ENCODE measurements at regions not wholly inside any gene's neighbourhood (a gene's known extent, or its start where the extent isn't known, plus 50 kb on each side); places are given as distances from the start of the nearest gene placed in this dataset.

DNA sequence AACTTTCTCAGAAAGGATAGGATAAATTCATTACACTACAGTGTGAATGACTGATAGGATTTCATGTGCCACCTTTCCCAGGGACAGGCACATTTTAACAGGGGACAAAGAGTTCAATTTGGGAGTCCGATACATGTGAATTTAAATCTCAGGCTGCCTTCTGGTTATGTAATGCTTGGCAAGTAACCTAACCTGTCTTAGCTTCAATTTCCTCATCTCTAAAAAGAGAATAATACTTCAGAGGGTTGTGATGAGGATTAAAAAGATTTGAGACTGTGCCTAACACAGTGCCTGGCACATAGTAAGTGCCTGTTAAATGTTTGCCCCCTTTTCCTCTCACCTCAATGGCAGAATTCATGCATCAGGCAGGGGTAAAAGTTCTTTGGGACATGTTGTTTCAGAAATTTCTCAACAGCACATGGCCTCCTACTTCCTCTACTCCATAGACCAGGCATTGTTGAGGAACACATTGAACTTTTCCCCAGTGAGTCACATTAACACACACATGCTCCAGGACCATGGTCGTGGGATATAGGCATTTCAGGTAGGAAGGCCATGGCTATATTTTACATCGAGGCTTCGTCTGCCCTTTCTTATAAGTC is 94.6 kb upstream of the EGFLAM start:
- CTCF ChIA-PET, result no interaction called here
- Histone ChIP-seq H3K27me3 (ENCODE audit: insufficient read depth, low read length) (peaks cover 37% of the 10 kb centered on the region), H2AFZ (ENCODE audit: low read depth, low read length, poor library complexity, severe bottlenecking) (no peak overlapping the region), H4K20me1 (ENCODE audit: insufficient read depth) (no peaks in the 10 kb centered on the region), H3K9ac (ENCODE audit: low read length) (no peak overlapping the region), H3K9me3 (ENCODE audit: control insufficient read depth in 1 of 2, insufficient read depth in 1 of 2, low read depth in 1 of 2, low read length in 2 of 2) (no peaks in the 10 kb centered on the region), H3K4me1 (ENCODE audit: control insufficient read depth in 1 of 2, insufficient read depth in 2 of 2, low read length in 2 of 2) (no peaks in the 10 kb centered on the region), H3K4me2 (ENCODE audit: low read length) (no peak overlapping the region), H3K4me3 (replicated peaks in 1 of 2; ENCODE audit: low read depth in 1 of 2, low read length in 2 of 2) (no peak overlapping the region), H3K36me3 (ENCODE audit: control insufficient read depth in 1 of 2, insufficient read depth in 2 of 2, low read length in 2 of 2) (no peaks in the 10 kb centered on the region), H3K27ac (ENCODE audit: low read depth, low read length) (no peak overlapping the region), H3K79me2 (ENCODE audit: insufficient read depth, low read length) (no peaks in the 10 kb centered on the region), H3K9me2 (ENCODE audit: insufficient read depth) (no peaks in the 10 kb centered on the region)
- TF ChIP-seq CEBPB (IDR thresholded peaks at IDR 0.05; ENCODE audit: low read depth) (no peak), EZH2phosphoT487 (IDR thresholded peaks at IDR 0.05; ENCODE audit: borderline replicate concordance) (no peak)
- TF ChIP-seq, protein P1, sequence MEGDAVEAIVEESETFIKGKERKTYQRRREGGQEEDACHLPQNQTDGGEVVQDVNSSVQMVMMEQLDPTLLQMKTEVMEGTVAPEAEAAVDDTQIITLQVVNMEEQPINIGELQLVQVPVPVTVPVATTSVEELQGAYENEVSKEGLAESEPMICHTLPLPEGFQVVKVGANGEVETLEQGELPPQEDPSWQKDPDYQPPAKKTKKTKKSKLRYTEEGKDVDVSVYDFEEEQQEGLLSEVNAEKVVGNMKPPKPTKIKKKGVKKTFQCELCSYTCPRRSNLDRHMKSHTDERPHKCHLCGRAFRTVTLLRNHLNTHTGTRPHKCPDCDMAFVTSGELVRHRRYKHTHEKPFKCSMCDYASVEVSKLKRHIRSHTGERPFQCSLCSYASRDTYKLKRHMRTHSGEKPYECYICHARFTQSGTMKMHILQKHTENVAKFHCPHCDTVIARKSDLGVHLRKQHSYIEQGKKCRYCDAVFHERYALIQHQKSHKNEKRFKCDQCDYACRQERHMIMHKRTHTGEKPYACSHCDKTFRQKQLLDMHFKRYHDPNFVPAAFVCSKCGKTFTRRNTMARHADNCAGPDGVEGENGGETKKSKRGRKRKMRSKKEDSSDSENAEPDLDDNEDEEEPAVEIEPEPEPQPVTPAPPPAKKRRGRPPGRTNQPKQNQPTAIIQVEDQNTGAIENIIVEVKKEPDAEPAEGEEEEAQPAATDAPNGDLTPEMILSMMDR (IDR thresholded peaks at IDR 0.05 in 2 of 3, conservative IDR thresholded peaks at IDR 0.05 in 1 of 3; ENCODE audit: borderline replicate concordance in 1 of 3, insufficient read depth in 1 of 3, low read depth in 2 of 3, low read length in 2 of 3), result no peak
- no peak for ATAC-seq
- DNase-seq (ENCODE audit: low read depth, low spot score), result no peak
- intact Hi-C loops (cut with micrococcal nuclease), result no loop called here
- no TSS peak for BruUV-seq (replicated peaks)
- RAD21 ChIA-PET (ENCODE audit: low non-redundant PET in 1 of 2, low total read pairs in 2 of 2, uncharacterized antibody in 2 of 2, unreplicated experiment in 2 of 2), result no interaction called here
- POLR2A ChIA-PET, result no interaction called here

DNA sequence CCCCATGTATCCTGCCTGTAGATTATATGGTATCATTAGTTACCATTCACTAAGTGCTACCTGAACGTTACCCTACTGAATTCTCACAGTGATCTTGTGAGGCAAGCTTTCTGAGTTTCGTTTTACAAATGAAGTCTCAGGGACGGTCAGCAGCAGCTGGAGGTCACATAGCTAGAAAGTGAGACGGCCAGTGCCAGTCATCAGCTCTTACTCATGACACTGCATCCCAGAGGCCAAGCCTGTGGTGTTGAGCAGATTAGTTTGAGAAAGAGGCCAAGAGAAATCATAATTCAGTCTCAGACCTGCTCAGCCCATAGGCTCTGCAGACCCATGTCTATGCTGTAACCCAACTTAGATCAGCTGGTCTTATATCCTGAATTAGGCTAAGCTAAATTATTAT is 95.7 kb upstream of the EGFLAM start:
- Histone ChIP-seq H3K36me3 (ENCODE audit: control insufficient read depth in 1 of 2, insufficient read depth in 2 of 2, low read length in 2 of 2) (no peaks in the 10 kb centered on the region), H3K9me2 (ENCODE audit: insufficient read depth) (no peaks in the 10 kb centered on the region), H3K27me3 (ENCODE audit: insufficient read depth, low read length) (peaks cover 37% of the 10 kb centered on the region), H2AFZ (ENCODE audit: low read depth, low read length, poor library complexity, severe bottlenecking) (no peak overlapping the region), H3K4me1 (ENCODE audit: control insufficient read depth in 1 of 2, insufficient read depth in 2 of 2, low read length in 2 of 2) (no peaks in the 10 kb centered on the region), H3K4me3 (replicated peaks in 1 of 2; ENCODE audit: low read depth in 1 of 2, low read length in 2 of 2) (no peak overlapping the region), H4K20me1 (ENCODE audit: insufficient read depth) (no peaks in the 10 kb centered on the region), H3K4me2 (ENCODE audit: low read length) (no peak overlapping the region), H3K9ac (ENCODE audit: low read length) (no peak overlapping the region), H3K27ac (ENCODE audit: low read depth, low read length) (no peak overlapping the region), H3K9me3 (ENCODE audit: control insufficient read depth in 1 of 2, insufficient read depth in 1 of 2, low read depth in 1 of 2, low read length in 2 of 2) (no peaks in the 10 kb centered on the region), H3K79me2 (ENCODE audit: insufficient read depth, low read length) (no peaks in the 10 kb centered on the region)
- CTCF ChIA-PET, result no interaction called here
- no TSS peak for BruUV-seq (replicated peaks)
- ATAC-seq, result no peak
- intact Hi-C loops (cut with micrococcal nuclease), result no loop called here
- RAD21 ChIA-PET (ENCODE audit: low non-redundant PET in 1 of 2, low total read pairs in 2 of 2, uncharacterized antibody in 2 of 2, unreplicated experiment in 2 of 2), result no interaction called here
- POLR2A ChIA-PET, result no interaction called here
- no peak for TF ChIP-seq SRF (IDR thresholded peaks at IDR 0.05; ENCODE audit: low read depth)
- no peak for TF ChIP-seq EGR1 (IDR thresholded peaks at IDR 0.05; ENCODE audit: low read depth)
- TF ChIP-seq, protein P2, sequence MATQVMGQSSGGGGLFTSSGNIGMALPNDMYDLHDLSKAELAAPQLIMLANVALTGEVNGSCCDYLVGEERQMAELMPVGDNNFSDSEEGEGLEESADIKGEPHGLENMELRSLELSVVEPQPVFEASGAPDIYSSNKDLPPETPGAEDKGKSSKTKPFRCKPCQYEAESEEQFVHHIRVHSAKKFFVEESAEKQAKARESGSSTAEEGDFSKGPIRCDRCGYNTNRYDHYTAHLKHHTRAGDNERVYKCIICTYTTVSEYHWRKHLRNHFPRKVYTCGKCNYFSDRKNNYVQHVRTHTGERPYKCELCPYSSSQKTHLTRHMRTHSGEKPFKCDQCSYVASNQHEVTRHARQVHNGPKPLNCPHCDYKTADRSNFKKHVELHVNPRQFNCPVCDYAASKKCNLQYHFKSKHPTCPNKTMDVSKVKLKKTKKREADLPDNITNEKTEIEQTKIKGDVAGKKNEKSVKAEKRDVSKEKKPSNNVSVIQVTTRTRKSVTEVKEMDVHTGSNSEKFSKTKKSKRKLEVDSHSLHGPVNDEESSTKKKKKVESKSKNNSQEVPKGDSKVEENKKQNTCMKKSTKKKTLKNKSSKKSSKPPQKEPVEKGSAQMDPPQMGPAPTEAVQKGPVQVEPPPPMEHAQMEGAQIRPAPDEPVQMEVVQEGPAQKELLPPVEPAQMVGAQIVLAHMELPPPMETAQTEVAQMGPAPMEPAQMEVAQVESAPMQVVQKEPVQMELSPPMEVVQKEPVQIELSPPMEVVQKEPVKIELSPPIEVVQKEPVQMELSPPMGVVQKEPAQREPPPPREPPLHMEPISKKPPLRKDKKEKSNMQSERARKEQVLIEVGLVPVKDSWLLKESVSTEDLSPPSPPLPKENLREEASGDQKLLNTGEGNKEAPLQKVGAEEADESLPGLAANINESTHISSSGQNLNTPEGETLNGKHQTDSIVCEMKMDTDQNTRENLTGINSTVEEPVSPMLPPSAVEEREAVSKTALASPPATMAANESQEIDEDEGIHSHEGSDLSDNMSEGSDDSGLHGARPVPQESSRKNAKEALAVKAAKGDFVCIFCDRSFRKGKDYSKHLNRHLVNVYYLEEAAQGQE (IDR thresholded peaks at IDR 0.05; ENCODE audit: low read depth), result no peak
- TF ChIP-seq, protein P3, sequence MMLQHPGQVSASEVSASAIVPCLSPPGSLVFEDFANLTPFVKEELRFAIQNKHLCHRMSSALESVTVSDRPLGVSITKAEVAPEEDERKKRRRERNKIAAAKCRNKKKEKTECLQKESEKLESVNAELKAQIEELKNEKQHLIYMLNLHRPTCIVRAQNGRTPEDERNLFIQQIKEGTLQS (IDR thresholded peaks at IDR 0.05), result no peak
- TF ChIP-seq, protein P4, sequence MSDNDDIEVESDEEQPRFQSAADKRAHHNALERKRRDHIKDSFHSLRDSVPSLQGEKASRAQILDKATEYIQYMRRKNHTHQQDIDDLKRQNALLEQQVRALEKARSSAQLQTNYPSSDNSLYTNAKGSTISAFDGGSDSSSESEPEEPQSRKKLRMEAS (IDR thresholded peaks at IDR 0.05), result no peak
- TF ChIP-seq JUND (IDR thresholded peaks at IDR 0.05), result no peak
- TF ChIP-seq EZH2phosphoT487 (IDR thresholded peaks at IDR 0.05; ENCODE audit: borderline replicate concordance), result no peak
- TF ChIP-seq POLR2A (IDR thresholded peaks at IDR 0.05; ENCODE audit: borderline replicate concordance, extremely low read depth, insufficient read depth, insufficient read length), result no peak
- no peak for TF ChIP-seq ELF1 (IDR thresholded peaks at IDR 0.05; ENCODE audit: borderline replicate concordance, low read depth)
- no peak for DNase-seq (ENCODE audit: low read depth, low spot score)
